Psoas muscle (tissue), 7 donors: ENCODE measurements at regions not wholly inside any gene's neighbourhood (a gene's known extent, or its start where the extent isn't known, plus 50 kb on each side); places are given as distances from the start of the nearest gene placed in this dataset.

Source experiments
- ATAC-seq, 4 donors: fragments of 200-7000 bp; cut with Tn5 transposase; one replicate each; pipeline ENCODE4 v1.9.1; 2020; ENCODE audit warnings: moderate library complexity in 3 of 4, mild to moderate bottlenecking in 2 of 4
- DNase-seq, 2 donors: peaks; one replicate each; pipeline ENCODE4 v3.0.0-alpha.2; 2020
- H3K27ac ChIP-seq: fragments of 200-600 bp; one replicate; pipeline ENCODE4 v1.8.0; 2022
- H3K27me3 ChIP-seq, 3 donors: fragments of 200-600 bp in 1 of 3; one replicate each; pipeline versions ENCODE4 v1.6.1 to v1.8.0; 2013 to 2022; ENCODE audit warnings: low read length in 2 of 3, mild to moderate bottlenecking in 2 of 3, moderate library complexity in 1 of 3; ENCODE audit not compliant: insufficient read depth in 3 of 3
- H3K36me3 ChIP-seq, 2 donors: fragments of 200-600 bp in 1 of 2; one replicate each; pipeline versions ENCODE4 v1.6.1 to v1.8.0; 2013 to 2022; ENCODE audit warnings: low read depth in 1 of 2, mild to moderate bottlenecking in 1 of 2, moderate library complexity in 1 of 2; ENCODE audit not compliant: insufficient read depth in 1 of 2
- H3K4me1 ChIP-seq: fragments of 200-600 bp; one replicate; pipeline ENCODE4 v1.8.0; 2022
- H3K4me3 ChIP-seq: fragments of 200-600 bp; one replicate; pipeline ENCODE4 v1.8.0; 2022; ENCODE audit warnings: mild to moderate bottlenecking
- H3K9me3 ChIP-seq: fragments of 200-600 bp; one replicate; pipeline ENCODE4 v1.8.0; 2022
- WGBS, 3 donors: extraction: QIAGEN DNeasy Blood & Tissue Kit; methylation state at CpG; one replicate each; pipeline versions ENCODE4 v1.1.6 to v1.1.7; 2013; 5-methylcytosine and 5-hydroxymethylcytosine counted together
- intact Hi-C, 2 donors: fragments of 100-400 bp; cut with DNase I; formaldehyde crosslinking; loops; one replicate each; pipeline versions ENCODE4 v1.11.0 to v1.14.2; 2022
- TF ChIP-seq, protein P1 (sequence below): fragments of 200-600 bp; IDR thresholded peaks from one replicate; pipeline ENCODE4 v1.8.0; 2022; ENCODE audit warnings: antibody characterized with exemption
- donor health status: healthy with polysubstance abuse.
- donor health status: DM: no; HTN: no; CAD: no; lungs with moderate emphysema.
- donor health status: Bipolar disorder and iron deficiency.
- donor health status: healthy.
- donor health status: DM: yes; HTN: yes; CAD: no.
- donor health status: DM: no; HTN: no; CAD: no.
- donor health status: DM: yes; HTN: yes; CAD: no.

DNA sequence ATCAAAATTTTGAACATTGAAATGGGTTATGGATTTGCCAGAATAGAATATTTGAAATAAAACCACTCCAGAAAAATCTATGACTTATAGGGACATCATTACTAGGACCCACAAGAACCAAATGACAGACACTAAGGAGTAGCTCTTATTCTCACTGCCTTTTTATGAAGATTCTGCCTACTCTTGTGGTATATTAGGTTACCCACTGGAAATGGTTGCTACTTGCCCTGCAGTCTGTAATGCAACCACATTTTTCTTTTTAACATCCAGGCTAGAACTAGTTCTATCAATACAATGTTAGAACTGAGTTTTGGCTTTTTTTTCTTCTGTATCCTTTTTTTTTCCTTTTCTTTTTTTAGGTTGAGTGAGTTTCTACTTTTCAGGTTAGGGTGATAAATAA, 158.9 kb downstream of the PPP1R2C start:
- Histone ChIP-seq H3K36me3 (no peaks in the 10 kb centered on the region), H3K27me3 (peaks cover 0 to 12% (median 0%) of the 10 kb centered on the region in 3 donors), H3K4me3 (no peak overlapping the region), H3K27ac (no peak overlapping the region), H3K9me3 (no peaks in the 10 kb centered on the region), H3K4me1 (no peaks in the 10 kb centered on the region)
- DNase-seq (no peak), ATAC-seq (no peak)
- TF ChIP-seq, protein P1, sequence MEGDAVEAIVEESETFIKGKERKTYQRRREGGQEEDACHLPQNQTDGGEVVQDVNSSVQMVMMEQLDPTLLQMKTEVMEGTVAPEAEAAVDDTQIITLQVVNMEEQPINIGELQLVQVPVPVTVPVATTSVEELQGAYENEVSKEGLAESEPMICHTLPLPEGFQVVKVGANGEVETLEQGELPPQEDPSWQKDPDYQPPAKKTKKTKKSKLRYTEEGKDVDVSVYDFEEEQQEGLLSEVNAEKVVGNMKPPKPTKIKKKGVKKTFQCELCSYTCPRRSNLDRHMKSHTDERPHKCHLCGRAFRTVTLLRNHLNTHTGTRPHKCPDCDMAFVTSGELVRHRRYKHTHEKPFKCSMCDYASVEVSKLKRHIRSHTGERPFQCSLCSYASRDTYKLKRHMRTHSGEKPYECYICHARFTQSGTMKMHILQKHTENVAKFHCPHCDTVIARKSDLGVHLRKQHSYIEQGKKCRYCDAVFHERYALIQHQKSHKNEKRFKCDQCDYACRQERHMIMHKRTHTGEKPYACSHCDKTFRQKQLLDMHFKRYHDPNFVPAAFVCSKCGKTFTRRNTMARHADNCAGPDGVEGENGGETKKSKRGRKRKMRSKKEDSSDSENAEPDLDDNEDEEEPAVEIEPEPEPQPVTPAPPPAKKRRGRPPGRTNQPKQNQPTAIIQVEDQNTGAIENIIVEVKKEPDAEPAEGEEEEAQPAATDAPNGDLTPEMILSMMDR: no peak
- intact Hi-C loops: no loop called here

DNA sequence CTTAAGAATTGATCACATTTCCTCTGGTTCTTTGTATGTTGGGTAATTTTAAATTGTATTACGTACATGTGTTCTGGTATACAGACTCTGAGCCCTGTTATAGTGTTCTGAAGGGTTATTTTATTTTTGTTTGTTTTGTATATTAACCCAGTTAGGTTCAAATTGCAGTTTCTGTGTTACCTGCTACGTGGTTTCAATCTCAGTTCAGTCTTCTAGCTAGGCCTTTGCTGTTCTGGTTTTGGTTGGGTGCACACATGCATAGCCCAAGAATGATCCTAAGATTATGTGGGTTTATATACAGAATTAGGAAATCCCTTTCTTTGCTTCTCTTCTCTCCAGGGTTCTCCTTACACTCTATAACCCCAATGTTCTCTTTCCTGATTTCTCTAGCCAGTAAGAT, 161.0 kb downstream of the PPP1R2C start:
- no peaks in the 10 kb centered on the region for H3K9me3 ChIP-seq
- no peak for ATAC-seq
- H3K4me3 ChIP-seq: no peak overlapping the region
- H3K36me3 ChIP-seq: no peaks in the 10 kb centered on the region
- no peaks in the 10 kb centered on the region for H3K4me1 ChIP-seq
- TF ChIP-seq, protein P1: no peak
- 71 to 95% (median 94%) methylated on average over 2 of the region's 2 CpGs for WGBS, 3 donors
- no peak overlapping the region for H3K27ac ChIP-seq
- peaks cover 0 to 12% (median 0%) of the 10 kb centered on the region in 3 donors for H3K27me3 ChIP-seq
- intact Hi-C loops: no loop called here
- no peak for DNase-seq

DNA sequence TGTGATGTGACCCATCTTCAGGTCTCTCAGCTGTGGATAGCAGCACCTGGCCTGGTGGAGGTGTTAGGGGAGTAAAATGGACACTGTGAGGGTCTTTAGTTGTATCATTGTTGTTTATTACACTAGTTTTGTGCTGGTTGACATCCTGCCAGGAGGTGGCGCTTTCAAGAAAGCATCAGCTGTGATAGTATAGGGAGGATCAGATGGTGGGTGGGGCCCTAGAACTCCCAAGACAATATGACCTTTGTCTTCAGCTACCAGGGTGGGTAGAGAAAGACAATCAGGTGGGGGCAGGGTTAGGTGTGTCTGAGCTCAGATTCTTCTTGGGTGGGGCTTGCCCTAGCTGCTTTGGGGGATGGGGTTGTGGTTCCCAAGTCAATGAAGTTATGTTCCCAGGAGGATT, 162.8 kb downstream of the PPP1R2C start:
- H3K4me3 ChIP-seq: no peak overlapping the region
- H3K9me3 ChIP-seq: no peaks in the 10 kb centered on the region
- no peak overlapping the region for H3K27ac ChIP-seq
- no peak for ATAC-seq
- H3K36me3 ChIP-seq: no peaks in the 10 kb centered on the region
- H3K27me3 ChIP-seq: peaks cover 0 to 12% (median 0%) of the 10 kb centered on the region in 3 donors
- WGBS, 3 donors: 56 to 100% (median 92%) methylated on average over 1 of the region's 1 CpG
- no peaks in the 10 kb centered on the region for H3K4me1 ChIP-seq
- TF ChIP-seq, protein P1: no peak
- no peak for DNase-seq
- intact Hi-C loops: no loop called here

DNA sequence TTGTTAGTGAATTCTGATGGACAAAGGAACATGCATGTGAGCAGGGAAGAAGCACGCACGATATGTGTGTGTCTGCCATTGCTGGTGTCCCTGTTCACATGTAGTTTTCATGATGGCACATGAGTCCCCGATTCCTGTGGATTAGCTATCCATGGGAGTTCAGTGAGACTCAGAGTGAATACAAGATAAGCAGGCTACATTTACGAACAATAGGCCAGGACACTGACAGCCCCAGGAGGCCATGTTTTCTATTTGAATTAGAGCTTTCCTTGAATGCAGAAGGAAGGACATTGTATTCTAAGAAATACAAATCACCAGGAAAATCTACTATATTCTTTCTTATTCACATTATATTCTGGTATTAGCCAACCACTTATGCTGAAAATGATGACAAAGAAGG, 171.4 kb downstream of the PPP1R2C start:
- H3K36me3 ChIP-seq: no peaks in the 10 kb centered on the region
- peaks cover 0 to 17% (median 0%) of the 10 kb centered on the region in 3 donors for H3K27me3 ChIP-seq
- H3K4me1 ChIP-seq: no peaks in the 10 kb centered on the region
- intact Hi-C loops: no loop called here
- ATAC-seq: no peak
- H3K4me3 ChIP-seq: no peak overlapping the region
- no peak for DNase-seq
- TF ChIP-seq, protein P1: no peak
- no peak overlapping the region for H3K27ac ChIP-seq
- no peaks in the 10 kb centered on the region for H3K9me3 ChIP-seq
- 90 to 93% (median 93%) methylated on average over 4 of the region's 4 CpGs for WGBS, 3 donors

DNA sequence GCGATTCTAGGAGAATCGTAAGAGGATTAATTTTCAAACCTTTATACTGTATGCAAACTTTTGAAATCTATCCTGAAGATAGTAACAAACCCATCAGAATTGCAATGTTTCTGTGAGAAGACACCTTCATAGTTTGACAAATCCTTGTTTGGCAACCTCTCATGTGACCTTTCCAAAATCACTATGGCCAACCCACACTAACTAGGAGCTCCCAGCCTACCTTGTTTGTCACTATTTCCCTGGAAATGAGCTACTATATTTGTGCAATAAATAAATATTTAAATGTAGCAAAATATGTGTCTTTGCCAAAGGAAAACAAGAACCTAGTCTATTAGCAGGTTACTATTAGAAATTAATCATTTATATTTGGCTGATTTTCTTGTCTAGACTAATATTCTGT, 173.7 kb downstream of the PPP1R2C start:
- Histone ChIP-seq H3K9me3 (no peaks in the 10 kb centered on the region), H3K4me1 (no peaks in the 10 kb centered on the region), H3K36me3 (no peaks in the 10 kb centered on the region), H3K27me3 (peaks cover 0 to 17% (median 0%) of the 10 kb centered on the region in 3 donors), H3K27ac (no peak overlapping the region), H3K4me3 (no peak overlapping the region)
- DNase-seq (no peak), ATAC-seq (no peak)
- 93 to 100% (median 97%) methylated on average over 2 of the region's 2 CpGs for WGBS, 3 donors
- TF ChIP-seq, protein P1: no peak
- intact Hi-C loops: no loop called here
